CD4-positive, alpha-beta T cell treated with Interferon gamma for 1 hour (primary cell): ENCODE measurements at regions not wholly inside any gene's neighbourhood (a gene's known extent, or its start where the extent isn't known, plus 50 kb on each side); places are given as distances from the start of the nearest gene placed in this dataset.

Source experiments
- DNase-seq: peaks from one replicate; pipeline ENCODE4 v3.0.0-alpha.2; 2020

GRCh38 chr11:16685914-16686313 lies 52.5 kb upstream of the C11orf58 start:
- no peak for DNase-seq

- DNase-seq: no peak
Measured at GRCh38 chr11:16678466-16679116, 59.9 kb upstream of the C11orf58 start.

- DNase-seq: no peak
Measured at GRCh38 chr11:16669799-16670415, 68.5 kb upstream of the C11orf58 start.

DNA sequence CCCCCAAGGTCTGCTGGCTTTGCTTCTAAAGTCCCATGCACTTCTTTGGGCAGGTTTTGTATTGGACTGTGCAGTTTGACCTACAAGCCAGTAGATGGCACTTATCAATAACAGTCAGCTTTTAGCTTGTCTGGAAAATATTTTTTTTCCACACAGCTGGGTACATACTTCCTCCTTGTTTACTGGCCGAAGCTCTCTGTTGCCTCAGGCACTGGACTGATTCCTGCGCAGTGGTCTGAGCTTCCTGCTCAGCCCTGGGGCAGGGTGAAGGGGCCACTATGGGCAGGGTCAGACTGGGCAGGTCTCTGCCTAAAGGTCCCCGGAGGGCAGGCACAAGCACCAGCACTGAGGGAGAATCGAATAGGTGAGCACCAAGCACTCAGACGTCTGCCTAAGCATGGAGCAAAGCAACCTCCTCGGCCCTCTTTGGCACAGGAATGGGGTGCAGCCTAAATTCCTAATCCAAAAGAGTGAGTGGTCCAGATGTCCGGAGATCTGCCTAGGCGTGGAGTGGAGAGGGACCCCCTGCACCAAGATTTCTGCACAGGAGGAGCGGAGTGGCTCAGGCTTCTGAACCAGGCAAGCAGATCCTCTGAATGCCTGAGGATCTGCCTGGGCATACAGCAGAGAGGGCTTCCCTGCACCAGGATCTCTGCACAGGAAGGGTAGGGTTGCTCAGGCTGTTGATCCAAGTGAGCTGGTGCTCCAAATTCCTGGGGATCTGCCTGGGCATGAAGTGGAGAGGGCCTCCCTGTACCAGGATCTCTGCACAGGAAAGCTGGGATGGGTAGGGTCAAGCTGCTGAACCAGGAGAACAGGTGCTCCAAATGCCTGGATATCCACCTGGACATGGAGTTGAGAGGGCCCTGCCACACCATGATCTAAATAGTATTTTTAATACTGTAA lies 105.9 kb upstream of the C11orf58 start:
- no peak for DNase-seq

DNA sequence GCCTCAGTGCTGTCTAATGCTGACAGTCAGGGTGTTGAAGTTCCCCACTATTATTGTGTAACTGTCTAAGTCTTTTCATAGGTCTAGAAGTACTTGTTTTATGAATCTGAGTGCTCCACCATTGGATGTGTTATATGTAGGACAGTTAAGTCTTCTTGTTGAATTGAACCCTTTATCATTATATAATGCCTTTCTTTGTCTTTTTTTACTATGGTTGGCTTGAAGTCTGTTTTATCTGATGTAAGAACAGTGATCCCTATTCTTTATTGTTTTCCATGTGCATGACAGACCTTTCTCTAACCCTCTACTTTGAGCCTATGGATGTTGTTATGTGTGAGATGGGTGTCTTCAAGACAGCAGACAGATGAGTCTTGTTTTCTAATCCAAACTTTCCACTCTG lies 107.8 kb upstream of the C11orf58 start:
- DNase-seq: no peak

GRCh38 chr11:16618431-16618830 lies 120.0 kb upstream of the C11orf58 start:
- DNase-seq: no peak

DNA sequence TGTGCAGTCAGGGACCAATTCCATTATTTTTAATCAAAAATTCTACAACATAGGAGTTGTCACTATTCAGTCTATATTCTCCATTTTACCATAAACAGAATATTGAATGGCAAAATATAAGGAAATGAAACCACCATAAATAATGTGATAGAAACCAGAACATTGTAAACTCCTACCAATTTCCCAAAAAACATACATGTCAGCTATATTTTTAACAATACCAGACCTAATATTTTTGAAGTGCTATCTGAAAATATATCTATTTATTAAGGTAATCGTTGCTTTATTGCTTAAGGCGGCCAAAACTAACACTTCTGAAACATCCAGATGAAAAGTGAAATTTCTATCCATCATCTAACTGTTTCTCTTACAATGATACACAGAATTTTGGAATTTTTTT lies 123.0 kb upstream of the C11orf58 start:
- no peak for DNase-seq

- DNase-seq: peak; percentile 20
Measured at GRCh38 chr11:16613512-16614381, 124.7 kb upstream of the C11orf58 start.

- DNase-seq: no peak
Measured at GRCh38 chr11:16613262-16613511, 125.3 kb upstream of the C11orf58 start.

- no peak for DNase-seq
Measured at GRCh38 chr11:16612566-16613261, 125.7 kb upstream of the C11orf58 start.

DNA sequence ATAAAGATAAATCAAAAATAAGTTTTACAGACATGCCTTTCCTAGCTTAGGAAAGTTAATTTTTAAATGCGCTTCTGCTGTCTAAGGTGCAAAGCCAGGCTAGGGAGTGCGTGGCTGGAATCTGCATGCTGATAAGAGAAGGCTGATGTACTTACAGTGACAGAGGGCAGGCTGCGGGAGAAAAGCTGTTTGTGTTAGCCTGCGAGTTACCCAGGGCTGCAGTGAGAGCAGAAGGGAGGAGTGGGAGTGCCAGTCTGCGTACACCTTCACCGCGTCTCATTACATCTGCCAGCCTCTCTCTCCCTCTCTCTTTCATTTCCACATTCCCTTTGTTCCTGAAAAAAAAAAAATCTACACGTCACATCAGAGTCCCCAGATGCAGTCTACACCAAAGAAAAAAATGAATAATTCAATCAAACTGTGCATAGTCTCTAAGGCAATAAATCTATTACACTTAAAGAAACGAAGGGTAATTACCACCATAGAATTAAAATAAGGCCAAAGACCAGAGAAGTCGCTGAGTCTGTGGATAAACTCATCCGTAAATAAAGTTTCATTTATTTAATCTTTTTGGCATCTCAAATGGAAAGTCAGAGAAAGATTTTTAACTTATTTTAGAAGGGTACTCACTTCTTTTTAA lies 126.4 kb upstream of the C11orf58 start:
- no peak for DNase-seq

DNA sequence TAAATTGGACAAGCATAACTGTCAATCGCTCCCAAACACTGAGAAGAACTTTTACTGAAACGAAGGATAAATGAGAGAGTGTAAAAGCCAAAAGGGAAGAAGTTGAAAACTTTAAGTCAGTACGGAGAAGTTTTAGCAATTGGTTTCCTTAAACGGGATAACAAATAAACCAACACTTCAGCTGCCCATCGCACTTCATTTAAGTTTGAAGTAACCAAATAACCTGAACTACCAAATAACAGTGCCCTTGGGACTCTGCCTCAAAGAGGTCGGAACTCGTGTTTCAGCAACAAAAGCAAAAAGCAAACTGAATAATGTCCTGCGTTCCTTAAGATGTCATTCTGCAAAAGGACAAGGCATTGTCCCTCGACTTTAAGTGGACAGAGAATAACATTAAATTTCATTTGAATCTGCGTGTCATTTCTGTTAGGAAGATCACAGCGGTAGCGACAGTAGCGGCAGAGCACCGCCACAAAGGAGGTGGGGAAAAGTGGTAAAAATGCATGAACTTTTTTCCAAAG lies 127.0 kb upstream of the C11orf58 start:
- no peak for DNase-seq

DNA sequence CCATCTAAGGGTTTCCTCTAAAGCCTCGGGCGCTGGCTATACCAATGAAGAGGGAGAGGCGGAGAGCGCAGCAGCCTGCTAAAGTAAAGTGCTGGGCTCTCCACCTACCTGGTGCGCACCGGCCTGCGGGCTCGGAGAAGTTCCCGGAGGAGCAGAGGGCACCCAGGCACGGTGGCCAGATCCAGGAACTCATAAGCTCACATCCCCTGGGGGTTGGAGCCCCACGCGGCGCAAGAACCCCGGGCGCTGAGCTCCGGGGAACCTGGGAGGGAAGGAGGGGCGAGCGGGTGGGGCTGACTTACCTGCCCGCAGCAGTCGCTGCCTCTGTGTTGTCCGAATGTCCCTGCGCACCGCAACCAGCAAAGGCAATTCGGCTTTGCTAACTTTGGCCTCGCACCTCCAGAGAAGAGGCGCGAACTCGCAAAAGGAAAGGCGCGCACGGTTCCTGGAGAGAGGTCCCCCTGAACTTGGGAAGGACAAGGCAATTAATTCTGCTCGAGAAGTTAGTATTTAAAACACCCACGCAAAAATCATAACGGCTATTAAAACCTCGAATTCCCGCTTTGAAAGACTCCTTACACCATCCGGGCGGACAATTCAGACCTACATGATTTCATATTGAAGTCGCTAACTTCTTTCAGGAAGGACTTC lies 127.6 kb upstream of the C11orf58 start:
- no peak for DNase-seq

DNA sequence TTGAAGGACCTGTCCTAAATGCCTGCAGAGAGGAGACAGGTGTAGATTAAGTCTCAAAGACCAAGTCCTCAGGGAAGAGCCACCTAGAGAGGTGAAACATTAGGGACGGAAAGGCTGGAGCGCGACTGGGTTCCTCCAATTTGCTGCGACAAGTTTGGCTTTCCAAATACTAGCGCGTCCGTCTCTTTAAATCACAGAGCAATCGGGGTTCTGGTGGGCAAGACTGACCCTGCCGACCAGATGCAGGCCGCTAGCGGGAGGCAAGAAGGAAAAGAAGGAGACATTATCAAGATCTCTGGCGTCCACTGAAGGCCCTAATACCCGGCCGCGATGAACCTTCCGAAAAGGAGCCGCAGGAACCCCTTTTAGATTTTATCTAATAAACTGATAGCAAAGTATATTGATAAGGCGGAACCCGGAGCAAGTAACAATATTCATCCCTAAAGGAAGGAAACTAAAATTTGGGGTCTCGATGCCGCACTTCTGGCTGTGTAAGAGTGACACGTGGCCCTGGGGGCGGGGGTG lies 128.2 kb upstream of the C11orf58 start:
- no peak for DNase-seq

- no peak for DNase-seq
Measured at GRCh38 chr11:16609769-16610168, 128.7 kb upstream of the C11orf58 start.

DNA sequence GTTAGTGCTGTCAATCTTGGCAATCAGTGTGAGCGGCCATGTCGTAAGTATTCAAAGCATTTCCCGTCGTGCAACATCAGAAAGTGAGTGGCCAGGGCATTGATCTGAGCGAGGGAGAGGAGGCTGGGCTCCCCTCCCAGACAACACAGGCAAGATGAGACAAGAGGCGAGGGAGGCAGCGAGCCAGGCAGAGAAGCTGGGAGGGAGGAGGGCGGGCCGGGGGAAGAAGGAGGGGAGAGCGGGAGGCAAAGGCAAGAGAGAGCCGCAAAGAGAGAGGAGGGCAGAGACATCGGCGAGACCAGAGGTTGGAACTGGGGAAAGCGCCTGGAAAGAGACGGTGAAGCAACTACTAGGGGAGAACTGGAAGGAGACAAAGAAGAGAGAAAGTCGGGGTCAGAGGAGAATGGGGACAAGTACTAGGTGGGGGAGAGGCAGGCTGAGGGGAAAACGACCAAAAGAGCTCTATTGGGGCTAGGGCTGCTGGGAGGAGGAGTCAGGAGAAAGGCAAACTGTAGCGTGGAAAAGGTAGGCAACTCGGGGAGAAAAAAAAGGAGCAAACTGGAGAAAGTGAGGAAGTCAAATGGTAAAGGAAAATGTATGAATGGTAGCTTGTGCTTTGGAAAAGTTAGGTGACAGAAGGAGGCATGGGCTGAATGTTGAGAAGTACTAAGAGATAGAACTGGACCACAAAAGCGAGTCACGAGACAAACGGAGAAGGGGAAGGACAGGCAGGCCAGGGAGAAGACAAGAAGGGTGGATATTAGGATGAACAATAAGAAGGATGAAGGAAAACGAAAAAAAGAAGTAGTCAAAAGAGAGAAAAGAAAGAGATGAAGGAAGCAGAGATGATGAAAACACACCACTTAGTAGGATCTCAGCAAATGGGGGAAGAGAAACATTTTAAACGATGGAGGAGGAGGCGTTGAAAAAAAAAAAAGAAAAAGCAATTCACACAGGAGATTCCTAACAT lies 130.5 kb upstream of the C11orf58 start:
- DNase-seq: no peak

DNA sequence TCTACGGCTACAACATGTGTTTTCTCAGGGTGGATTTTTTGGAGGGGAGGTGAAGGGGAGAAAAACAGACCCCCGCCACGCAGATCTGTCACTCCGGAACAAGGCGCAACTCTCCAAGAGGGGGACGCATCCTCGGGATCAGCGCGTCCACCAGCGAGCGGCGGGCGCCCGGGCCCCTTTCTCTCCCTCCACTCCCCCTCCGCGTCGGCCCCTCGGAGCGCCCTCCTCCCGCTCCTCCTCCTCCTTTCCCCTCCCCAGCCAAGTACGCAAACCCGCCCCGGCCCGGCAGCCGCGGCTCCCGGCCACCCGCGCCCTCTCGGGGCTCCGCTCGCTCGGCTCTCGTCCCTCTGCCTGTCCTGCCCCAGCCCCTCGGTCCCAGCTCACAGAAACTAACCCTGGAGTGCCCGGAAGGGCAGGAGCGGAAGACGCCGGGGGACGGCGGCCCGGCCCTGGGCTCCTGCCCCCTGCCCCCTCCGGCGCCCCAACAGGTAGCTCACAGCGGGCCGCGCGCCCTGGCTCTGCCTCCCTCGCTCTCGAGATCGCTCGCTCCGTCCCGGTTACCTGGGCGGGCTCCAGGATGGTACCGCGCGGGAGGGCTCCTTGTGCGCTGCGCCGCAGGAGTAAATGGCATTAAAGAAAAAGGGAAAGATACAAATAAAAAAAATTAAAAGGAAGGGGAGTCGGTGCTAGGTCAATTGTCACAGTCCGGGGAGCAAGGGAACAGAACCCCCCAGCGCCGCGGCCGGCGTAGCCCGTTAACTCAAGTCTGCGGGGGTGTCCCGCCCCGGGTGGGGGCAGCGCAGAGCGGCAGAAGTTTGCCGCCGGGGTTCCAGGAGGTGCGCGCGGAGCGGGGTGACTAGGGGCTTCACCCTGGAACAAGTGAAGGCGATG lies 131.4 kb upstream of the C11orf58 start:
- no peak for DNase-seq

DNA sequence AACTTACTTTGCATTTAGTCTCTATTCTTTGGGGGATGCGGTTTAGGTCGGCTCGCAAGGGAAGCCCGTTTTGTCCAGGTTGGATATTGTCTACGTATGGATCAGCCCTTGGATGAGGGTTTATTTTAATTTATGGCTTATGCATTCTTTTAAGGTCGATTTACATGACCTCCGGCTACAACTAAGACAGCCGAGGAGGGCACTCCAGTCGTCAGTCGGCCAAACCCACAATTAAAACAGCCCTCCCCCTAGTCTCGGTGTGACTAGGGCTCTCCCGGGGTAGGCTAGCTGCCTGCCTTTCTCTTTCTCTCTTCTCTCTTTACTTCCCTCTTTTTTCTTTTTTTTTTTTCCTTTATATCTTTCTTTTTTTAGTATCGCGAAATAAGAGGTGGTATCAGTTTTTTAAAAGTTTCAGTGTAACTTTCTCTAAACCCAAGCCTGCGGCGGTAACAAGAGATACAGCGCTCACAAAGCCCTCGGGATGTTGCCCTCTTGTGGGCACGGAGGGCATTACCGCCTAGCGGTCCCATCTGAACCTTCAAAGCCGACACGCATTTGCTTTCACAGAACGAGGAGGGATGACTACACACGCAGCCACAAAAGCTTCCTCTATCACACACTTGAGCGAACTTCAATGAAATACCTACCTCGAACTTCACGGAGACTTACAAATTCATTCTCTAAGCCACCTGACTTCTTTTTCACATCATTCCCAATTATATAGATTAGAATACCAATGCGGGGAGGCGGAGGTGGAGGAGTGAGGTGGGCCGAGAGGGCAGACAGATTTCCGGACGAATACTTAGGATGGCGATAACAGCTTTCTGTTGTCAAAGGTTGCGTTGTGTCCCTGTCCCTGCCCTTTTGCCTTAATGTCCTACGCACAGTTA lies 132.3 kb upstream of the C11orf58 start:
- DNase-seq: peak; percentile 73
